Esophagus muscularis mucosa (tissue), 4 donors: ENCODE measurements at regions not wholly inside any gene's neighbourhood (a gene's known extent, or its start where the extent isn't known, plus 50 kb on each side); places are given as distances from the start of the nearest gene placed in this dataset.

Source experiments
- CTCF ChIP-seq, 3 experiments: fragments of 200-600 bp in 2 of 3; fragments of 450-650 bp in 1 of 3; sonication (generic) in 2 of 3; IDR thresholded peaks; one replicate each; pipeline ENCODE4 v1.5.1; 2017 to 2019; ENCODE audit warnings: antibody characterized with exemption in 3 of 3, mild to moderate bottlenecking in 2 of 3, moderate library complexity in 1 of 3
- EP300 ChIP-seq: sonication (generic); formaldehyde crosslinking; IDR thresholded peaks from one replicate; pipeline ENCODE4 v1.6.1; 2017; ENCODE audit warnings: antibody characterized with exemption
- POLR2A ChIP-seq: fragments of 450-650 bp; IDR thresholded peaks from one replicate; pipeline ENCODE4 v1.6.1; 2017; ENCODE audit warnings: antibody characterized with exemption, moderate library complexity, mild to moderate bottlenecking, low read depth
- POLR2AphosphoS5 ChIP-seq, 2 donors: sonication (generic); formaldehyde crosslinking; IDR thresholded peaks; one replicate each; pipeline ENCODE4 v1.6.1; 2017; ENCODE audit warnings: antibody characterized with exemption in 2 of 2

GRCh38 chr18:40565805-40566509 lies 1389.1 kb upstream of the PIK3C3 start:
- TF ChIP-seq EP300, result no peak
- TF ChIP-seq CTCF (IDR thresholded peaks at IDR 0.05), result no peak
- no peak for TF ChIP-seq POLR2AphosphoS5 (IDR thresholded peaks at IDR 0.05)
- TF ChIP-seq POLR2A, result no peak
